D341Med (cell line): ENCODE measurements at regions not wholly inside any gene's neighbourhood (a gene's known extent, or its start where the extent isn't known, plus 50 kb on each side); places are given as distances from the start of the nearest gene placed in this dataset.

Source experiments
- DNase-seq: peaks from one replicate; pipeline ENCODE4 v3.0.0; 2012; ENCODE audit warnings: low spot score

DNA sequence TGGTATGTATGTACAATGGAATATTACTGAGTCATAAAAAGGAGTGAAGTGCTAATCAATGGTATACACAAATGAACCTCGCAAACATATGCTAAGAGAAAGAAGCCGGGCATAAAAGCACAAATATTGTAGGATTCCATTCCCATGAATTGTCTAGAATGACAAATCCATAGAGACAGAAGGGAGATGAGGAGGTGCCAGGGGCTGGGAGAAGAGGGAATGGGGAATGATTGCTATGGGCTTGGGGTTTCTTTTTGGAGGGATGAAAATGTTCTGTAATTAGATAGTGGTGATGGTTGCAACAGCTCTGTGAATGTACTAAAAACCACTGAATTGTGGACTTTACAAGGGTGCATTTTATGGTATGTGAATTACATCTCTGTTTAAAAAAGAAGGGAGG, 73.5 kb downstream of the GLI2 start:
- no peak for DNase-seq

DNA sequence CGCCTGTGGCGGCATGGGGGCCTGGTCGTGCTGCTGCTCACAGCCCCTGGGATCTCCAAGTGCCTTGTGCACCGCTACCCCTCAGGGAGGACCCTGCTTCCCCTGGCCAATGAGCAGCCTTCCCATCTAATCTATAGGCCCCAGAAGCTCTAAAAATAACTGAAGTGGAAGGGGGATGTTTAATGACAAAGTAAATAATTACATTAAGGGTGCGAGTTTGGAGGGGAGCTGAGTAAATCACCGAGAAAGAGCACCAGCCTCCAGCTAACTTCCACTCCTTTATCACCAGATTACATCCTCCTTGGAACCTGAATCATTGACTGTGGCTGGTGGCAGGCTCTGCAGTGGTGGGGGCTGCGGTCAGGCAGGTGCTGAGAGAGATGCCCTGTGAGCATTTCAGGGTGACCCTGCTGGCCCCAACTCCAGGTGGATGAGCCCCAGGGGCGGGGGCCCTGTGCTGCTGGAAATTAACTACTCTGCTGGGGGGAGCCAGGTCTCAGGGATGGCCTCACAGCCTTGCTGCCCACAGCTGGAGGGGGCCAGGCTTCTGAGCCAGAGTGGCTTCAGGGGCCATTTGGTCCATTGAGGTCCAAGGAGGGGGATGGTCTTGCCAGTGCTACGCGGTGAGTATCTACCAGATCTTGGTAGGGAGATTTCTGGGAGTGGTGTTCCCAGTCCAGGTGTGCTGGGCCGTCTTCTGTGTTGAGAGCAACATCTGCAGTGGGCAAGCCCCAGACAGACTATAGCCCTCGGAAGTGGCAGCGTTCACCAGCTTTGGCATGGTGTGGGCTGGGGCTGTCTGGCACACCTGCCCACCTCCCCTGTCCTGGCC, 74.2 kb downstream of the GLI2 start:
- no peak for DNase-seq

DNA sequence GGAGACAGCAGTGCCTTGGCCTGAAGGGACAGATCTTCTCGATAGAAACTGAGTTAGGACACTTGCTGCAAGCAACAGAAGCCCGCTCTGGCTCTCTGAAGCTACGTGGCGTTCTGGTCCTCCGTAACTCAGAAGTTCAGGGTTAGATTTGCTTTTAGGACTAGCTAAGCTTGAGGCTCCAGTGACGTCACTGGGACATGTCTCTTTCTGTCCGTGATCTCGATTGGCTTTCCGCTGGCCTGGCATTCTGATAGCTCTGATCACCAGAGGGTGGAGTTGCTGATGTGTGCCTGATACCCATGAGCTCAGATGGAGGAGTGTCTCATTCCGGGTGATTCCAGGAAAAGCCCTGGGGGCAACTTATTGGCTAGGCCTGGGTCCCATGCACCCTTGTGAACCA, 75.0 kb downstream of the GLI2 start:
- DNase-seq = no peak

DNA sequence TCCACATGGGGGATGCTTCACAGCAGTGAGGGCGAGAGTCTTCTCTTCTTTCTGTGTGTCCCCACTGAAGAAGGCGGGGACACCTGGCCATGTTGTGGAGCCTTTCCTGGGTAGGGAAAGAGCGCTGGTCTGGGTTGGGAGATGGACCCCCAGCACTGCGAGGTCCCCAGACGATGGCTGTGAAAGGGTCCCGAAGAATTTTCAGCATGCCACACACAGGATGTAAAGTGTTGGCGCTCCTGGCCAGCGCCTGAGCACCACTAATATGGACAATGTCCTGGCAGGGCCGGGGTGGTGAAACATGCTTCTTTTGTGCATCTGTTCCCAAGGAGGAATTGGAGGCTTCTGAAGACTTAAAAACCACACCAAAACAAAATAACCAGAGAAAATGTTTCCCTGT, 77.2 kb downstream of the GLI2 start:
- DNase-seq = no peak

DNA sequence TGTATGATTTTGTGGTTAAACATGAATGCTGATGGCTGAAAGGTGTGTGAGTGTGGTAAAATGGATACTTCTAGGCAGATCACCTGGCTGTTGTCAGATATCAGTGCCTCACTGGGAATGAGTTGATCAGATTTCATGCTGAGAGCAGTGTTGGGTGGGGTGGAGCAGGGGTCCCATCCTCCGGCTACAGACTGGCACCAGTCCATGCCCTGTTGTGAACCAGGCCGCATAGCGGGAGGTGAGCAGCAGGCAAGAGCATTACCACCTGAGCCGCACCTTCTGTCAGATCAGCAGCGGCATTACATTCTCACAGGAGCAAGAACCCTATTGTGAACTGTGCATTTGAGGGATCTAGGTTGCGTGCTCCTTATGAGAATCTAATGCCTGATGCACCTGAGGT, 78.7 kb downstream of the GLI2 start:
- no peak for DNase-seq

DNA sequence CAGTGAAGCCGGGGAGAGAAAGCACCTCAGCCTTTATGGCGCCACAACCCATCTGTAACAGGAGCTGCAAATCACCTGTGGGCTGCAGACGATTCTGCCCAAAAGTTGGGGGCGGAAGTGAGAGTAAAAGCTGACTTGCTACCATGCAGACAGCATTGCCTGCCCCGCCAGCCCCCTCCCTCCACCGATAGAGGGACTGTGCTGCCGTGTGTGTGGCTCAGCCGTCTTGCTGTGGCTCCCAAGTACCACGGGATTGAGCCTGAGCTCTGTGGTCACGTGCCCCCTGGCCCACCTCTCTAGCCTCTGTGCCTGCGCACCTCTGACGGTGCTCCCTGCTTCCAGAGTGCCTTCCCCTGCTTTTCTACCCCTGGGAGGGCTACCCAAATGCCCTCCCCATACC, 79.6 kb downstream of the GLI2 start:
- no peak for DNase-seq

DNA sequence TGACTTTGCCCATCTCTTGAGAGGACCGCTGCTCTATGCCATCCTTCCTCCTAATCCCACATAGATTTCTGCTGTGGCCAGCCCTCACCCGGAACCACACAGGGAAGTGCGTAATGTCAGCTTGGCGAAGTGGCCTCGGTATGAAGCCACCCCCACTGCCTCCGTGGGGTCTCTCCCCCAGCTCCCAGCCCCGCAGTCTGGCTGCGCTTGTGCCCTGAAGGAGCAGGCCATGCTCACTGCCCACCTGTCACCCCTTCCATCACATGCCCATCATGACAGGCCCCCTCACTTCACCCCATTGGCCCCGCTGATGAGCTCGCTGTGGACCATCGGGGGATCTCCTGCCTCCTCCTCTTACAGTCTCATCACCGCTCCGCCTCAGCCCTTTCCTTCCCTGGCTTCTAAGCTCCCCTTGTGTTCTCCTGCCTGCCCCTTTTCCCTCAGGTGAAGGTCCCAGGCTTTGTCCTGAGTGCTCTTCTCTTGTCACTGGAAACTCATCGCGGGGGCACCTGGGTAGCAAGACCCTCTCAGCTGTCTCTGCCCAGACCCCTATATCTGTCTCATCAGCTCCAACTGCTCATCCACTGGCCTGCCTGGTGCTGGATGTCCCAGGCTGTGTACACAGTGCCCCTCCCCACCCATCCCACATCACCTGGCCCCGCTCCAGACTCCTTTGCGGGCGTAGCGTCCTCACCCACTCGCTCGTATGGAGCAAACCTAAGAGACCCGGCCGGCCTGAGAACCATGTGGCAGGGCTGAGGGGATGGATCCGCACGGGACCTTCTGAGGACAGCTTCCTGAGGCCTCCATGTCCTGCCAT, 81.7 kb downstream of the GLI2 start:
- DNase-seq = no peak

DNA sequence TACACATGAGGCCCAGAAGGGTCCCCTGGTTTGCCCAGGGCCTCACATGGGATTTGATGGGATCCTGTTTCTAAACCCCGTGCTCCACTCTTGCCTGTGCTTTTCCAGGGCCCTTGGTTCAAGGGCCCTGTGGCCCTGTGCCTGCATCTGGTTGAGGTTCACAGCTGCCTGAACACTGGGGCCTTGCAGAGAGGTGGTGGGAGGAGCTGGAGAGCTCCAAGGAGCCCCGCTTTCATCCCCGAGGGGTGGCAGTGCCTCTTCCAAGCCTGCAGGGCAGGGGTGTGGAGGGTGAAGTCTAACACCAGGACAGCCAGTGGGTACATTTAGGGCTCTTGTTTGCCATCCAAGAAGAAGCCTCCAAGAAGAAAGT, 82.3 kb downstream of the GLI2 start:
- no peak for DNase-seq

DNA sequence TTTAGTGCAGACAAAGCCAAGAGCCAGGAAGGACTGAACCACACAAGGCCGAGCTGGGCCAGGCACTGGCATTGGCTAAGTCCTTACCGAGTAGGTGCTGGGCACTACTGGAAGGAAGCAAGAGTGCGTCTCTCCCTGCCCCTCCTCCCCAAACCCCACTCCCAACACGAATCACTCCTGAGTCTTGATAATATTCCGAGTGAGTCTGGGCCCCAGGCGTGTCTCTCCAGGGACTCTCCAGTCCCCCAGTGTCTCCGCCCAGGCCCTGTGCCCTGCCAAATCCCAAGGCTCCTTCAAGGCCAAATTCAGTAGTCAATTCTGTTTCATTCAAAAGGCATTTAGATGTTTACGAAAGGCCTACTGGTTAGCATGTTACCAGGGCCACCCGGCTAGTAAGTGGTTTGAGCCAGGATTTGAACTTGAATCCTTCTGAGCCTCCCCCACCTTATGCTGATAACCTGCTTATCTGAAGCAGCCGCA, 82.8 kb downstream of the GLI2 start:
- DNase-seq = no peak

DNA sequence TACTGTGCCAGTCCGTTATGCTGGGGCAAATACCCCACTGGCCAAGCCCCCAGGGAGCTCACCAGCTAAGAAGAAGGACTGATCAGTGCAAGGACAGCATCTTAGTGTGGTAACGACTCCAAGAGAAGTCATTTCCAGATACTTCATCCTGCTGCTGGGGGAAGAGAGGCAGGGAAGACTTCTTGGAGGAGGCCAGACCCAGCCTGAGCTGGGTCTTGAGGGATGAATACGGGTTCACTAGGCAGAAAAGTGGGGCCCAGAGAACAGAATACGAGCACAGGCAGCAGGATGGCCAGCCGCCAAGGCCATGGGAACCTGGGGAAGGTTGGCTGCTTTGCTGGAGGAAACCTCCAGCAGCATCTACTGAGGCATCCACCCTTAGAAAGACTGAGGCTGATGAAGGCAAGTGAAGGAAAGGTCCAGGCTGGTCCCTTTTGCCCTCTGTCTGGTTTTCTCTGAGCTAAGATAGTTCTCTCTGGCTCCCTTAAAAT, 84.1 kb downstream of the GLI2 start:
- DNase-seq = no peak

DNA sequence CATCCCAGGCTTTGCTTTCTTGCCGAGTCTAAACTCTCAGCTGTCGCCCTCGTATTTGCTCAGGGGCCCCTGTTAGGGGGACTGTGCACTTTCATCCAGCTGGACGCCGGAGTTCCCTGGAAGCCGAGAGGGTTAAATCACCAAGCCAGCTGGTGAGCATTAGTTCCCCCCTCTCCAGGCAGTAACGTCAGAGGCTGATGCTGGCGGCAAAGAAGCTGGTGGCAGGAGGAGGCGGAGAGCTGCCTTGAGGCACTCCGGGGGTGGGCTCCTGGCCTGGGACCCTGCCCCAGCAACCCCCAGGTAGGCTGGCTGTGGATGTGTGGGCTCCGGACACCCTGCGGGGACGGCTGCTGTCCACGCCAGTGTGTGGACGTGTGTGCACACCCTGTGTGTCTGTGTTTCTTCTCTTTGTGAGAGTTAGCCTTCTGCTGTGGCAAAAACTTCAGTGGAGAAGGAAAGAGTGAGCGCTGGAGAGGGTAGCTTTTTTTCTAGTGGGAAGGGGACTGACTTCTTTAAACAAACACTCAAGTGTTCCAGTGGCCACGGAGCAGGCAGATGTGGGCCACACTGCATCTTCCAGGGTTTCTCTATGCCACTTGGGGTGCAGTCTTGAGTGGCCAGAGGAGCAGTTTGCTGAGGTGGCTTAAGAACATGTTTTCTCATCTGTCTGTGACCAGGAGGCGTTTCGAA, 84.7 kb downstream of the GLI2 start:
- DNase-seq = no peak

DNA sequence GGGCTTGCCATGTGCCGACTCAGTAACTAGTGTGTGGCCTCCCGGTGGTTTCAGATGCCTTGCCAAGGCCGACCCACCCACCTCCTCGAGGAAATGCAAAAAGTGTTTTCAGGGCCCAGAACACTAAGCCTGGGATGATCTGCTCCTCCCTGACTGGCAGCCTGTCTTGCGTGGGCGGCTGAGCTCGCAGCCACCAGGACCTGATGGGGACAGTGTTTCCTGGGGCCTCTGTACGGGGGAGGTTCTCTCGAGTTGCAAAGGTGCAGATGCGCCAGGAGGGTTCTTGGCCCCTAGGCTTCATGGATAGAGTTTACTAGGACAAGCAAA, 85.2 kb downstream of the GLI2 start:
- DNase-seq = no peak

DNA sequence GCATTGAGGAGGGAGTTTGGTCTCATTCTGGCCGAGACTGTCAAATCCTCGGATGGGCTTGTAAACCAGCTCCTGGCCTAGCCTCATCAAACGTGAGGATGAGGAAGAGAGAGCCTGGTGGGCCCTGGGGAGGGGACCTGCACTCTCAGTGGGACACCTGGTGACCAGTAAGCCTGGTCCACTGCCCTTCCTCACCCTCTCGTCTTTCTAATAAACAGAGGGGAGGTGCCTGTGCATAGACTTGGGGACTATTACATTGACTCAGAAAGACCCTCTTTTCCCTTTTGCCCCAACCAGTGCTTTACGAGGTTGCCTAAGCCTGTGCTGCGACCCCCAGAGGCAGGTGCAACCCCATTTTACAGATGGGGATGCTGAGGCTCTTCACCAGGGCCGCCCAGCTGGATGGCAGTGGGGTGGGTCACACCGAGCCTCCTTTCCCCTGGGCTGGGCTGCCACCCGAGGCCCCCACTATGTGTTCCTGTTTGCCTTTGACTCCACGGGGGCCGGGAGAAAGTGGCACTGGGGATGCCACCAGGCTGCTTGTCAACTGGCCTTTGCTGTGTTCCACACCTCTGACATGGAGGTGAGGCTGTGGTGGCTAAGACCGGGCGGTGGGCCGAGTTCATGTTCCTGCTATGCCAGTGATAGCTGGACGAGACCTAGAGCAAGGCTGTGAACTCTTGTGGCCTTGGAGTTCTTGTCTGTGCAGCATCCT, 85.9 kb downstream of the GLI2 start:
- DNase-seq = no peak

DNA sequence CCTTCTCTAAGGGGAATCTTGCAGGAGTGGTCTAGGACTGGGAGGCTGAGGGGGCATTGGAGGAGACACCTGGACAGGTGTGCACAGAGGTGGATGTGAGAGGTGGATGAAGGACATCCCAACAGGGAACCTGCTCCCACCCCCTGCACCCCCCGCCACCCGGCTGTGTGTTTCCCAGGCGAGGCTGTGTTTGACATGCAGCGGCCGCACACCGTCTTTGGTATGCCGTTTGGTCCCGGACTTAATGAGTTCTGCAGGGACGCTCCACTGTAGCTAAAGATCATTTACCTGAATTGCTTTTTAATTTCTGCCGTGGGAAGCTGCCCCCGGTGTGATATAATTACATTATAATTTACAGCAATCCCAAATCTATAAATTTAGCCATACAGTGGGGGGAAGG, 87.3 kb downstream of the GLI2 start:
- no peak for DNase-seq

DNA sequence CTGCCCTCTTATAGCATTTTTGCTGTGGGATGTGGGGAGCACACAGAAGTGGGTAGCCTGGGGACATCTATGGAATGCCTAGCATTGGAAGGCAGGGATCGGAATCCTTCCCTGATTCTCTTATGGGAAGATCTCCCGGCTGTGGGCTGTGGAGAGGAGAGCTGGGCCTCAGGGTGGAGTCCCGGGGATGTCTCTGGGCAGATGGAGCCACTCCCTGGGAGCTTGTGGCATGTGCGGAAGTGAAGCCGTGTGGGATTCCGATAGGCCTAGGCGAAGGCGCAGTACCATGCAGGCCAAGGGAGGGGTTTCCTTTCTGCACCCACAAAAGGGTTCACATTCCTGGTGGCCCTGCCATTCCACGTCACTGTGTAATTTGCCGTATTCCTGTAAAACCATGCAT, 87.9 kb downstream of the GLI2 start:
- no peak for DNase-seq

DNA sequence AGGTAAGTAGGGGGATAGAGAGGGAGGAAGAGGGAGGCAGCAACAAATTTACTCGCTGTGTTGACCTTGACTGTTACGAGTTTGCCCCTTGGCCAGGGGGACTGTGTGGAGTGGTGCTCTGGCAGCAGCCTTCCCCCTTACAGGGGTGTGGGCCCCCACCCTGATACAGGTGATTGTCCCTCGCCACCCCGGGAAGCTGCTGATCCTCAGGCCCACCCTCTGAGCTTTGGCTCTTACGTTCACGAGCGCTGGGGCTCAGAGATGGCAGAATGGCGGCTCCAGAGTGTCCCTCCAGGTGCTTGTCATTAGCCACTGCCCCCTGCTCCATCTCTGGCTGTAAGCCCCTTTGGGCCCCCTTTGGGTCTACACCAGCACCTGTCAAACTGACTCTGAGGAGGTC, 88.6 kb downstream of the GLI2 start:
- no peak for DNase-seq

DNA sequence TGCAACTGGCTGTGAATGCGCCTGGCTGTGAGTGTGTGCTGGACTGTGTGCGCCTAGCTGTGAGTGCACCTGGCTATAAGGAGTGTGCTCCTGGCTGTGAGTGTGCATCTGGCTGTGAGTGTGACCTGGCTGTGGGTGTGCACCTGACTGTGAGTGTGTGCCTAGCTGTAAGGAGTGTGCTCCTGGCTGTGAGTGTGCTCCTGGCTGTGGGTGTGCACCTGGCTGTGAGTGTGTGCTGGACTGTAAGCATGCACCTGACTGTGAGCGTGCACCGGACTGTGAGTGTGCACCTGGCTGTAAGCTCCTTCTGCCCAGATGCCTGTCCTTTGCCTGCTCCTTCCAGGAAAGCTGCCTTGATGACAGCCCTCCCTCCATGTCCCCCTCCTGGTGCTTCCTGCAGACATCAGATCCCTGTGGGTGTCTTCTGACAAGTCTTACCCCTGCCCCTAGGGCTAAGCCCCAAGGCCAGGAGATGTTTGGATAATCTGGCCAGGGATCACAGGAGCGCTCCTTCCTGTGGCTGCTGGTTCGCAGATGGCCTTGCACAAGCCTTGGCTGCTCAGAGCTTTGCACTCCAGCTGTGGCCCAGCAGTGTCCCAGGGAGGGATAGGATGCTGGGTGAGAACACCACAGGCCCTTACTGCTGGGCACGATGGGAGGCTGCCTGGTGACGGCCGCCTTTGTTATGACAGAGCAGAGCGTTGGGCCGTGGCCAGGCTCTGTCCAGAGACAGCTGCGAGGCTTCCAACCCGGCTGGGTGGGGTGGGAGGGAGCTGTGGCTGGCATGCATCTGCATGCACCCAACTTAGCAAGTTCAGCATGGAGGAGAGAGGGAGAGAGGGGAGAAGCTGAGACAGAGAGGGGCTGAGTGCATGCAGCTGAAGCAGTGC, 89.9 kb downstream of the GLI2 start:
- no peak for DNase-seq

DNA sequence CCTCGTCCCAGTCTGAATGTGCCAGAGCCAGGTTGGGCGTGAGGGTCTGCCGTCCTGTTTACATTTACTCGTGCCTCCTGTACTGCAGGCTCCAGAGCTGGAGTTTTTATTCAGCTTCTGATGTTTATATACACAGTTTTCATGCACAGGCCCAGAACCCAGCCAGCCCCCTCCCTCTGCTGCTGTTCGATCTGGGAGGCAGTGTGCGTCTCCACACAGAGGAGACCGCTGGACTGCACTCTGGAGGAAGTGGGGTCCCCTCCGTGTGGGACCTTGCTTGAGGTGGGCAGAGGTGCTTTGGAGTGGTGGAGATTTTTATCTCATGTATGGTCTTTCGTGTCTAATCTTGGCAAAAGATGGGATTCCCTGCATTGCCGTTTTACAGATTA, 90.6 kb downstream of the GLI2 start:
- DNase-seq = no peak

DNA sequence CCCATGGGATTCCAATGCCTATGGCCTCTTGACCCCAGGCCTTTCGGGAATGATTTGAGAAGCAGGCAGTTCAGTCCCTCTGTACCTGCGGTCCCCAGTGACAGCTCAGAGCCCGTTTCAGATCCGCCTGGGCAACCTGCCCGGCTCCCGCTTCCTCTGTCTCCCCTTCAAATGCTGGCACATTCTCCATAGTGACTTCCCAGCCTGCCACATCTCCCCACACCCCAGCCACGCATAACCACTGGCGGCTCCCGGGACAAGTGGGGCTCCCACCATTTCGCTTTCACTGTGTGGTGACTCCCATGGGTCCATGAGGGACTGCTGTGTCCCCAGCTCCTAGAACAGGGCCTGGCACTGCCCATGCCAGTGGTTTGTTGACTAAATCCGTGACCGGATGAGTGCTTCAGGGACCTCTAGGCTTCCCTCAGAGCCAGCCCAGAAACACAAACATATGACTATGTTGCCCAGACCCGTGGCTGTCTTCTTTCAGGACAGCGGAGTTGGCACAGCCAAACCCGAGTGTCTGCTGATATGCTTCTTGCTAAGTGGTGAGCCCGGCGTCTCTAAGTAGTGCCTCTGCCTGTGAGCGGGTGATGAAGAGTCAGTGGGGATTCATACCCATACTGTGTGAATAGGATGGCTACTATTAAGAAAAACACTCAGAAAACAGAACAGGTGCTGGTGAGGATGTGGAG, 91.2 kb downstream of the GLI2 start:
- no peak for DNase-seq

DNA sequence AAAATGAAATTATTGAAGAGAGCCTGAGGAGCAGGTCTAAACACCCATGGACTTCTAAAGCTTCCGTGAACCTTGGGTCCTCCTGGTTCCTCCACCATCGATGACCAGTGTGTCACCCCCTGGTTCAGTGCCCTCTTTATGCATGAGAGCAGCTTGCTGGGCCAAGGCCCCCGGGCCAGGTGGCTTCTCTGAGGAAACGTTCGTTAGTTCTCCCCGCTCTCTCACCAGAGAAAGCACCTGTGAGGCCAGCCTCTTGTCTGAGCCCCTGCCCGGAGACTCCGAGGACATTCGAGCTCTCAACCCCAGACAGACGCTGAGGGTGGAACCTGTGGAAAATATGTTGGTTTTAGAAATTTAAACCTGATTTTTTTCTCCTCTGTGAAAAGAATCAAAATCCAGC, 92.4 kb downstream of the GLI2 start:
- no peak for DNase-seq
